HEK293 (cell line): ENCODE measurements at regions not wholly inside any gene's neighbourhood (a gene's known extent, or its start where the extent isn't known, plus 50 kb on each side); places are given as distances from the start of the nearest gene placed in this dataset.
"Not testable (repeated sequence)": the region's sequence is repeated elsewhere in the genome, so short reads cannot be mapped to it uniquely, and the experiment has no call there.

Experiments
- CTCF ChIA-PET: fragments of 350-600 bp; formaldehyde crosslinking; extraction: SDS; loops from one replicate; lab custom pipeline; 2021; ENCODE audit warnings: antibody characterized with exemption; lab: Yijun Ruan, JAX
- POLR2A ChIA-PET: fragments of 300-600 bp; formaldehyde crosslinking; extraction: SDS; loops from one replicate; lab custom pipeline; 2020; ENCODE audit warnings: antibody characterized with exemption, inconsistent platforms; lab: Yijun Ruan, JAX
- H3K27ac ChIP-seq: fragments of 200-500 bp; sonication (Bioruptor generic); 2 replicates; pipeline ENCODE4 v1.5.1; 2014; ENCODE audit warnings: low read depth, low read length, control low read depth, inconsistent platforms; ENCODE audit errors: extremely low read depth
- H3K36me3 ChIP-seq, 2 experiments: fragments of 200-500 bp in 1 of 2; sonication (Bioruptor generic) in 1 of 2; 1 replicate in 1 of 2; 2 replicates in 1 of 2; pipeline ENCODE4 v1.5.1; 2014 to 2017; ENCODE audit warnings: inconsistent platforms in 2 of 2, low read length in 2 of 2; ENCODE audit not compliant: control insufficient read depth in 2 of 2, insufficient read depth in 1 of 2
- H3K4me1 ChIP-seq: fragments of 200-500 bp; sonication (Bioruptor generic); 2 replicates; pipeline ENCODE4 v1.5.1; 2014; ENCODE audit warnings: mild to moderate bottlenecking, low read length, inconsistent platforms; ENCODE audit not compliant: control insufficient read depth, insufficient read depth
- H3K4me3 ChIP-seq: 2 replicates; pipeline ENCODE4 v1.5.1; 2011; ENCODE audit warnings: low read depth, mild to moderate bottlenecking, control low read depth, low read length, moderate library complexity
- H3K9me3 ChIP-seq: fragments of 200-500 bp; sonication (Bioruptor generic); 2 replicates; pipeline ENCODE4 v1.5.1; 2014; ENCODE audit warnings: low read depth, low read length, inconsistent platforms; ENCODE audit not compliant: control insufficient read depth, insufficient read depth
- EGR2 ChIP-seq: fragments of 450-650 bp; formaldehyde crosslinking; IDR thresholded peaks from 2 replicates; pipeline ENCODE4 v1.5.1; 2016; ENCODE audit warnings: low read depth, missing biosample characterization, missing genetic modification characterization
- GLI2 ChIP-seq: fragments of 450-650 bp; formaldehyde crosslinking; IDR thresholded peaks from 2 replicates; pipeline ENCODE4; 2017; ENCODE audit warnings: missing biosample characterization, missing genetic modification characterization, low read depth, borderline replicate concordance
- HIC1 ChIP-seq: fragments of 450-650 bp; formaldehyde crosslinking; IDR thresholded peaks from 2 replicates; pipeline ENCODE4 v1.5.1; 2016; ENCODE audit warnings: missing biosample characterization, missing genetic modification characterization
- REPIN1 ChIP-seq: fragments of 450-650 bp; formaldehyde crosslinking; IDR thresholded peaks from 2 replicates; pipeline ENCODE4 v1.5.1; 2017; ENCODE audit warnings: missing biosample characterization, missing genetic modification characterization, low read depth
- SCRT1 ChIP-seq: fragments of 450-650 bp; formaldehyde crosslinking; IDR thresholded peaks from 2 replicates; pipeline ENCODE4 v1.5.1; 2016; ENCODE audit warnings: missing biosample characterization, missing genetic modification characterization, borderline replicate concordance
- SETDB1 ChIP-seq: IDR thresholded peaks from one replicate; pipeline ENCODE4 v1.6.1; 2017; ENCODE audit warnings: mild to moderate bottlenecking, low read length, moderate library complexity, mixed read lengths; ENCODE audit not compliant: insufficient read length
- TRIM28 ChIP-seq: IDR thresholded peaks from 2 replicates; pipeline ENCODE4 v1.6.1; 2011; ENCODE audit warnings: low read length, control low read depth, borderline replicate concordance
- YY1 ChIP-seq: fragments of 450-650 bp; formaldehyde crosslinking; IDR thresholded peaks from 2 replicates; pipeline ENCODE4 v1.5.1; 2018; ENCODE audit warnings: missing biosample characterization, missing genetic modification characterization
- ZBTB11 ChIP-seq: fragments of 450-650 bp; formaldehyde crosslinking; conservative IDR thresholded peaks from 2 replicates; pipeline ENCODE4 v1.5.1; 2016; ENCODE audit warnings: low read depth, missing biosample characterization, missing genetic modification characterization
- ZBTB17 ChIP-seq: fragments of 450-650 bp; formaldehyde crosslinking; IDR thresholded peaks from 2 replicates; pipeline ENCODE4 v1.5.1; 2016; ENCODE audit warnings: missing biosample characterization, missing genetic modification characterization
- ZBTB21 ChIP-seq: fragments of 450-650 bp; formaldehyde crosslinking; IDR thresholded peaks from 2 replicates; pipeline ENCODE4 v1.5.1; 2017; ENCODE audit warnings: missing biosample characterization, missing genetic modification characterization
- ZNF132 ChIP-seq: fragments of 450-650 bp; formaldehyde crosslinking; IDR thresholded peaks from 2 replicates; pipeline ENCODE4 v1.5.1; 2017; ENCODE audit warnings: missing biosample characterization, missing genetic modification characterization, borderline replicate concordance
- ZNF148 ChIP-seq: fragments of 450-650 bp; formaldehyde crosslinking; IDR thresholded peaks from 2 replicates; pipeline ENCODE4 v1.5.0; 2017; ENCODE audit warnings: missing biosample characterization, missing genetic modification characterization, borderline replicate concordance
- ZNF19 ChIP-seq: fragments of 450-650 bp; formaldehyde crosslinking; IDR thresholded peaks from 2 replicates; pipeline ENCODE4; 2016; ENCODE audit warnings: missing biosample characterization, missing genetic modification characterization, low read depth
- ZNF202 ChIP-seq: fragments of 450-650 bp; formaldehyde crosslinking; IDR thresholded peaks from 2 replicates; pipeline ENCODE4 v1.5.1; 2016; ENCODE audit warnings: missing biosample characterization, missing genetic modification characterization, borderline replicate concordance
- ZNF391 ChIP-seq: fragments of 450-650 bp; formaldehyde crosslinking; IDR thresholded peaks from 2 replicates; pipeline ENCODE4 v1.5.1; 2016; ENCODE audit warnings: low read depth, missing biosample characterization, missing genetic modification characterization, borderline replicate concordance
- ZNF433 ChIP-seq: fragments of 450-650 bp; formaldehyde crosslinking; IDR thresholded peaks from 2 replicates; pipeline ENCODE4 v1.5.1; 2016; ENCODE audit warnings: missing biosample characterization, missing genetic modification characterization, low read depth
- ZNF558 ChIP-seq: fragments of 450-650 bp; formaldehyde crosslinking; IDR thresholded peaks from 2 replicates; pipeline ENCODE4 v1.5.1; 2016; ENCODE audit warnings: missing biosample characterization, missing genetic modification characterization
- ZNF654 ChIP-seq: fragments of 450-650 bp; formaldehyde crosslinking; IDR thresholded peaks from 2 replicates; pipeline ENCODE4 v1.5.1; 2016; ENCODE audit warnings: low read depth, missing biosample characterization, missing genetic modification characterization

- TF ChIP-seq ZNF654 (no peak), ZNF132 (tag by site-specific recombination) (no peak), HIC1 (tag by site-specific recombination) (no peak), ZBTB21 (tag by site-specific recombination) (no peak), ZNF558 (tag by site-specific recombination) (no peak), GLI2 (tag by site-specific recombination) (no peak), ZBTB17 (tag by site-specific recombination) (no peak), ZNF19 (tag by site-specific recombination) (no peak)
- no peaks in the 10 kb centered on the region for H3K4me1 ChIP-seq
- ChIA-PET POLR2A (no interaction called here), CTCF (no interaction called here)
- H3K27ac ChIP-seq: no peak overlapping the region
- H3K4me3 ChIP-seq: no peak overlapping the region
- no peaks in the 10 kb centered on the region for H3K9me3 ChIP-seq
- H3K36me3 ChIP-seq: no peaks in the 10 kb centered on the region
These were observed 1223.9 kb downstream of the BRINP3 start for GRCh38 chr1:189253601-189254350.

GRCh38 chr1:189261128-189261527 lies 1216.5 kb downstream of the BRINP3 start:
- H3K4me1 ChIP-seq, POLR2A ChIA-PET, H3K4me3 ChIP-seq, H3K9me3 ChIP-seq, H3K36me3 ChIP-seq, CTCF ChIA-PET, H3K27ac ChIP-seq: not testable (repeated sequence)

GRCh38 chr1:189269011-189269410 lies 1208.7 kb downstream of the BRINP3 start:
- no peaks in the 10 kb centered on the region for H3K4me1 ChIP-seq
- no peaks in the 10 kb centered on the region for H3K36me3 ChIP-seq
- POLR2A ChIA-PET: no interaction called here
- H3K27ac ChIP-seq: no peak overlapping the region
- CTCF ChIA-PET: no interaction called here
- no peaks in the 10 kb centered on the region for H3K9me3 ChIP-seq
- no peak overlapping the region for H3K4me3 ChIP-seq
- TF ChIP-seq SETDB1: peak; percentile 86
- TF ChIP-seq TRIM28: peak; percentile 99; the same call in 1 of the 2 replicates
- TF ChIP-seq YY1 (tag by site-specific recombination): no peak
- TF ChIP-seq REPIN1 (tag by site-specific recombination): no peak
- no peak for TF ChIP-seq ZNF148
- TF ChIP-seq ZBTB11 (tag by site-specific recombination): no peak
- no peak for TF ChIP-seq HIC1 (tag by site-specific recombination)
- TF ChIP-seq ZNF391 (tag by site-specific recombination): no peak
- TF ChIP-seq SCRT1 (tag by site-specific recombination): no peak
- no peak for TF ChIP-seq EGR2
- TF ChIP-seq ZNF433 (tag by site-specific recombination): no peak
- peak; percentile 41; the same call in 1 of the 2 replicates for TF ChIP-seq ZNF202 (tag by site-specific recombination)
